ENCODE measurements at regions not wholly inside any gene's neighbourhood (a gene's known extent, or its start where the extent isn't known, plus 50 kb on each side); places are given as distances from the start of the nearest gene placed in this dataset.
"Not testable (repeated sequence)": the region's sequence is repeated elsewhere in the genome, so short reads cannot be mapped to it uniquely, and the experiment has no call there.

DNA sequence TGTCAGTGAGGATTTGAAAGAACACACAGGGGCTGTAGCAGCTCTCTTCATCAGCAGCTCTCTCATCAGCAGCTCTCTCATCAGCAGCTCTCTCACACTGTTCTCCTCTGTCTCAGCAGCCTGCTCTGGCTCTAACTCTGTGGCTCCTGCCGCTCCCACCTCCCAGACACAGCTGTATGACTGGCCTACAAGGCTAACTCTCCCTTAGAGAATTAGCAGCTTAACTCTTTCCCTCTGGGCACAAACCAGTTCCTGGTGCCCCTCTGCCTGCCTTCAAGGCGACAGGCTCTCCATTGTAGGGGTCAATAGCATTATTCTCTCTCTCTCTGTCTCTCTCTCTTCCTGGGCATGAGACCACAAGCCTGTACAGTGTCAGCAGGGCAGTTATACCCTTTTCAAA is 385.6 kb upstream of the PCDH10 start:
- H3K36me3 ChIP-seq, result no peaks in the 10 kb centered on the region
- H3K9me3 ChIP-seq, result no peaks in the 10 kb centered on the region
- DNase-seq, result no peak
- H3K27me3 ChIP-seq, result no peaks in the 10 kb centered on the region
- no peak overlapping the region for H3K4me3 ChIP-seq

GRCh38 chr4:132767901-132768300 is 381.2 kb upstream of the PCDH10 start:
- no peaks in the 10 kb centered on the region for H3K9me3 ChIP-seq
- no peaks in the 10 kb centered on the region for H3K27me3 ChIP-seq
- no peaks in the 10 kb centered on the region for H3K36me3 ChIP-seq
- no peak for DNase-seq
- H3K4me3 ChIP-seq, result no peak overlapping the region

GRCh38 chr4:132770776-132771175 is 378.3 kb upstream of the PCDH10 start:
- no peak overlapping the region for H3K4me3 ChIP-seq
- no peaks in the 10 kb centered on the region for H3K27me3 ChIP-seq
- H3K36me3 ChIP-seq, result no peaks in the 10 kb centered on the region
- DNase-seq, result no peak
- no peaks in the 10 kb centered on the region for H3K9me3 ChIP-seq

DNA sequence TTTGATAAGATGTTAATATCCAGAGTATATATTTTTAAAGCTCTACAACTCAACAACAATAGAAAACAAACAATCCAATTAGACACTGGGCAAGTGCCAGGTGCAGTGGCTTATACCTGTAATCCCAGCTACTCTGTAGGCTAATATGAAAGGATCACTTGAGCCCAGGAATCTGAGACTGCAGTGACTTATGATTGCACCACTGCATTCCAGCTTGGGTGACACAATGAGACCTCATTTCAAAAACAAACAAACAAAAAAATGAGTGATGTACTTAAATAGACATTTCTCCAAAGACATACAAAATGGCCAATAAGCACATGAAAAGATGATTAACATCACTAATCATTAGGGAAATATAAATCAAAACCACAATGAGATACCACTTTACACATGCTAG is 356.8 kb upstream of the PCDH10 start:
- Histone ChIP-seq H3K4me3 (no peak overlapping the region), H3K36me3 (no peaks in the 10 kb centered on the region), H3K27me3 (no peaks in the 10 kb centered on the region), H3K9me3 (no peaks in the 10 kb centered on the region)
- DNase-seq, result no peak

GRCh38 chr4:132797856-132798255 is 351.2 kb upstream of the PCDH10 start:
- Histone ChIP-seq H3K9me3 (no peaks in the 10 kb centered on the region), H3K4me3 (no peak overlapping the region), H3K27me3 (no peaks in the 10 kb centered on the region), H3K36me3 (no peaks in the 10 kb centered on the region)
- no peak for DNase-seq

- no peak overlapping the region for H3K4me3 ChIP-seq
- H3K36me3 ChIP-seq, result no peaks in the 10 kb centered on the region
- H3K27me3 ChIP-seq, result no peaks in the 10 kb centered on the region
- DNase-seq, result no peak
- no peaks in the 10 kb centered on the region for H3K9me3 ChIP-seq
Observed at GRCh38 chr4:132809298-132810032, 339.6 kb upstream of the PCDH10 start.

GRCh38 chr4:132813061-132813460 is 336.0 kb upstream of the PCDH10 start:
- DNase-seq, H3K27me3 ChIP-seq, H3K9me3 ChIP-seq, H3K36me3 ChIP-seq, H3K4me3 ChIP-seq: not testable (repeated sequence)

DNA sequence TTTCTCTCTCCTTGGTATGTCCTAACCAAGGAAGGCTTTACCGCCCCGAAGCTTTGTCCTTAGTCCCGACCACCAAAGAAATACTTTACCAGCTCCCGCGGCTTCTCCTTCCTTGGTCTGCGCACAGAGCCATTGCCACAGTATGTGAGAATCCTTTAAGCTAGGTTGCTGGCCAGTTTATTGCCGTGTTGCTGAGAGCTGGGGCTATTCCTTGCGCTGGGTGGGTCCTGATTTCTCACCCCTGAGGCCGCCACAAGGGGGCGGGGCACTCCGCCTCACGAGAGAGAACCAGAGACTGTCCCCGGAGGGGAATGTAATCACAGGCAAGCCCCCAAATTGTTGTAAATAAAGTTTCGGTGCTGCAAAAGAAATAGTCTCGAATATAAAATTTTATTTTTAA is 331.0 kb upstream of the PCDH10 start:
- Histone ChIP-seq H3K27me3 (no peaks in the 10 kb centered on the region), H3K36me3 (no peaks in the 10 kb centered on the region), H3K9me3 (no peaks in the 10 kb centered on the region), H3K4me3 (no peak overlapping the region)
- DNase-seq, result no peak

DNA sequence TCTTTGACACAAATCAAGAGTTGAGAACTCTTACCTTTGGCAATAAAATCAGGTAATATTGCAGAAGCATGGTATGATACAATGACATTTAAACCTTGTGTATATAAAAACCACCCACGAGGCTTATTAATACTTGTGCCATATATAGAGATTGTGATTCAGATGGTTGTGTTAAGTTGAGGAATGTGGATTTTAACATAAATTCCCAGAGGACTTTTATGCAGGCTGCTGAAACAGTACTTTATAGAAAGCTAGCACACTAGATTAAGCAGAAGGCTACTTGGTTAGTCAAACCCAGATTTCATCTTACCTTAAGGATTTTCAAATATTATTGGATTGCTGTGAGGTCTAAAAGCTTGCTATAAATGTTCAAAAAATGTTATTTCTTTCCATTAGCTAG is 325.7 kb upstream of the PCDH10 start:
- no peaks in the 10 kb centered on the region for H3K27me3 ChIP-seq
- no peak overlapping the region for H3K4me3 ChIP-seq
- no peak for DNase-seq
- no peaks in the 10 kb centered on the region for H3K9me3 ChIP-seq
- H3K36me3 ChIP-seq, result no peaks in the 10 kb centered on the region

DNA sequence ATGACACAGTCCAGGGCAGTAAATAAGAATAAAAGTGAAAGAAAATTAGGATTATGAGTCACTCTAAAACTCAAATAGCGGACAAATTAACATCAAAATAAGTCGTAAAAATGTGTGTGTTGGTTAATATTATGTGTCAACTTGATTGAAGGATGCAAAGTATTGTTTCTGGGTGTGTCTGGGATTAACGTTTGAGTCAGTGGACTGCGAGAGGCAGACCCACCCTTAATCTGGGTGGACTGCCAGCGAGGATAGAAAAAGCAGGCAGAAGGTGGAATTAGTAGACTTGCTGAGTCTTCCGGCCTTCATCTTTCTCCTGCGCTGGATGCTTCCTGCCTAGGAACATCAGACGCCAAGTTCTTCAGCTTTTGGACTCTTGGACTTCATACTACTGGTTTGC is 324.3 kb upstream of the PCDH10 start:
- H3K36me3 ChIP-seq, result no peaks in the 10 kb centered on the region
- DNase-seq, result no peak
- H3K4me3 ChIP-seq, result no peak overlapping the region
- H3K27me3 ChIP-seq, result no peaks in the 10 kb centered on the region
- no peaks in the 10 kb centered on the region for H3K9me3 ChIP-seq

- Histone ChIP-seq H3K9me3 (no peaks in the 10 kb centered on the region), H3K27me3 (no peaks in the 10 kb centered on the region), H3K4me3 (no peak overlapping the region), H3K36me3 (no peaks in the 10 kb centered on the region)
- DNase-seq, result no peak
Observed at GRCh38 chr4:132827522-132827921, 321.6 kb upstream of the PCDH10 start.

GRCh38 chr4:132838244-132838643 is 310.9 kb upstream of the PCDH10 start:
- DNase-seq, result no peak
- Histone ChIP-seq H3K36me3 (no peaks in the 10 kb centered on the region), H3K27me3 (no peaks in the 10 kb centered on the region), H3K9me3 (no peaks in the 10 kb centered on the region), H3K4me3 (no peak overlapping the region)

DNA sequence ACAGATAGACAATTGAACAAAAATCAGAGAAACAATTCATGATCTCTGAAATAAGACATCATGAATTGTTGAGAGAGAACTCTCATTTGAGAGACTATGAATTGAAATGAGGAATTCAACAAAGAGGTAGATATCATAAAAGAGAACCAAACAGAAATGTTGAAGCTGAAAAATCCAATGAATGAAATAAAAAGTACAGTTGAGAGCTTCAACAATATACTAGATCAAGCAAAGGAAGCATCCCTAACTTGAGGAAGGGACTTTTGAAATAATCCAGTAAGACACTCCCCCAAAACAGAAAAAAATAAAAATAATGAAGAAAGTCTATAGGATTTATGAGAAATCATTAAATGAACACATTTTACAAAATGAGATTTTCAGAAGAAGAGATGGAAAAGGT is 310.0 kb upstream of the PCDH10 start:
- Histone ChIP-seq H3K9me3 (no peaks in the 10 kb centered on the region), H3K4me3 (no peak overlapping the region), H3K27me3 (no peaks in the 10 kb centered on the region), H3K36me3 (no peaks in the 10 kb centered on the region)
- DNase-seq, result no peak

GRCh38 chr4:132859929-132860328 is 289.2 kb upstream of the PCDH10 start:
- Histone ChIP-seq H3K9me3 (no peaks in the 10 kb centered on the region), H3K27me3 (no peaks in the 10 kb centered on the region), H3K36me3 (no peaks in the 10 kb centered on the region), H3K4me3 (no peak overlapping the region)
- DNase-seq, result no peak

- Histone ChIP-seq H3K9me3 (no peaks in the 10 kb centered on the region), H3K27me3 (no peaks in the 10 kb centered on the region), H3K36me3 (no peaks in the 10 kb centered on the region), H3K4me3 (no peak overlapping the region)
- DNase-seq, result no peak
Observed at GRCh38 chr4:132860976-132861375, 288.1 kb upstream of the PCDH10 start.

- DNase-seq, result no peak
- H3K36me3 ChIP-seq, result no peaks in the 10 kb centered on the region
- H3K4me3 ChIP-seq, result no peak overlapping the region
- H3K9me3 ChIP-seq, result no peaks in the 10 kb centered on the region
- H3K27me3 ChIP-seq, result no peaks in the 10 kb centered on the region
Observed at GRCh38 chr4:132863619-132864018, 285.5 kb upstream of the PCDH10 start.

DNA sequence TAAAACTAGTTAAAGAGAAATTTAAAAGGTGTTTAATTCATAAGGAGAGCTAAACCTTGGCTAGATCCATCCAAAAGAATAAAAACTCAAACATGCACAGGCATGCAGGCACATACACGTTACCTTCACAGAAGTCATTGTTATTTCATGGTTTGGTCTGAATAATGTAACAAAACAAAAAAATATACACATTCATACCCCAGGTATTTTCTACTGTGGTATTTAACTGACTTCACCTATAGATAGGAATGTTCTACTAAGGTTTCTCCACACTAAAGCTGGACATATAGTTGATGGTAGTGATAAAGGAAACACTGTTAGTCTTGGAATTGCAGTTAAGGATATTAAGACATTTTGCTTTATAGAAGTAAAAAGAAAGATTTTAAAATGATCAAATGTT is 283.6 kb upstream of the PCDH10 start:
- Histone ChIP-seq H3K36me3 (no peaks in the 10 kb centered on the region), H3K4me3 (no peak overlapping the region), H3K9me3 (no peaks in the 10 kb centered on the region), H3K27me3 (no peaks in the 10 kb centered on the region)
- DNase-seq, result no peak

- Histone ChIP-seq H3K9me3 (no peaks in the 10 kb centered on the region), H3K27me3 (no peaks in the 10 kb centered on the region), H3K36me3 (no peaks in the 10 kb centered on the region), H3K4me3 (no peak overlapping the region)
- no peak for DNase-seq
Observed at GRCh38 chr4:132865922-132866321, 283.2 kb upstream of the PCDH10 start.

DNA sequence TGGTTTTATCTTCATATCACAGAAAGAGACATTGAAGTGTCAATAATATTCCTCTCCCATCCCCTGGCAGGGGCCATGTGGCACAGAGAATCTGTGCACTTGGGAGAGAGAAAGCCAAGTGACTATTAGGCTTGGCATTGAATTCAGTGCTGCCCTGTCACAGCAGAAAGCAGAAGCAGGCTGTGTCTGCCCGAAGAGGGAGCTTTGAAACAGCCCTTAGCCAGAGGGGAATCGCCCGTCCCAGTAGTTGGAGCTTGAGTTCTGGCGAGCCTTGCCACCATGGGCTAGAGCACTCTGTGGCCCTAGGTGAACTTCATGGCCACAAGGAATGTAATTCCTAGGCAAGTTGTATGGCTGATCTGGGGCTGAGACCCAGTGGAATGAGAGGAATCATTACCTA is 282.5 kb upstream of the PCDH10 start:
- no peak for DNase-seq
- Histone ChIP-seq H3K27me3 (no peaks in the 10 kb centered on the region), H3K36me3 (no peaks in the 10 kb centered on the region)

More for the DNA sequence above, 282.5 kb upstream of the PCDH10 start:
- H3K9me3 ChIP-seq, result no peaks in the 10 kb centered on the region
- no peak overlapping the region for H3K4me3 ChIP-seq
